Adipocyte (in vitro differentiated cells): ENCODE measurements at regions not wholly inside any gene's neighbourhood (a gene's known extent, or its start where the extent isn't known, plus 50 kb on each side); places are given as distances from the start of the nearest gene placed in this dataset.
A peak's percentile ranks its signal among the peaks of the same experiment; 100 is the strongest.

ENCODE experiments used
- DNase-seq: peaks from one replicate; pipeline ENCODE4 v3.0.0-alpha.2; 2015; ENCODE audit warnings: low read depth
- H3K27me3 ChIP-seq: replicated peaks from 2 replicates; pipeline ENCODE4 v1.7.0; 2013; ENCODE audit warnings: mild to moderate bottlenecking, low read length, moderate library complexity; ENCODE audit not compliant: control insufficient read depth, insufficient read depth
- H3K36me3 ChIP-seq: 2 replicates; pipeline ENCODE4 v1.7.0; 2013; ENCODE audit warnings: low read length, mild to moderate bottlenecking, moderate library complexity; ENCODE audit not compliant: control insufficient read depth, insufficient read depth, severe bottlenecking
- H3K4me1 ChIP-seq: 2 replicates; pipeline ENCODE4 v1.7.0; 2013; ENCODE audit warnings: mild to moderate bottlenecking, low read length, moderate library complexity; ENCODE audit not compliant: control insufficient read depth, insufficient read depth
- H3K4me3 ChIP-seq: 2 replicates; pipeline ENCODE4 v1.7.0; 2013; ENCODE audit warnings: mild to moderate bottlenecking, low read length, moderate library complexity
- H3K9ac ChIP-seq: 2 replicates; pipeline ENCODE4 v1.7.0; 2013; ENCODE audit warnings: mild to moderate bottlenecking, low read length, moderate library complexity
- H3K9me3 ChIP-seq: 2 replicates; pipeline ENCODE4 v1.7.0; 2013; ENCODE audit warnings: mild to moderate bottlenecking, low read length, moderate library complexity; ENCODE audit not compliant: control insufficient read depth

DNA sequence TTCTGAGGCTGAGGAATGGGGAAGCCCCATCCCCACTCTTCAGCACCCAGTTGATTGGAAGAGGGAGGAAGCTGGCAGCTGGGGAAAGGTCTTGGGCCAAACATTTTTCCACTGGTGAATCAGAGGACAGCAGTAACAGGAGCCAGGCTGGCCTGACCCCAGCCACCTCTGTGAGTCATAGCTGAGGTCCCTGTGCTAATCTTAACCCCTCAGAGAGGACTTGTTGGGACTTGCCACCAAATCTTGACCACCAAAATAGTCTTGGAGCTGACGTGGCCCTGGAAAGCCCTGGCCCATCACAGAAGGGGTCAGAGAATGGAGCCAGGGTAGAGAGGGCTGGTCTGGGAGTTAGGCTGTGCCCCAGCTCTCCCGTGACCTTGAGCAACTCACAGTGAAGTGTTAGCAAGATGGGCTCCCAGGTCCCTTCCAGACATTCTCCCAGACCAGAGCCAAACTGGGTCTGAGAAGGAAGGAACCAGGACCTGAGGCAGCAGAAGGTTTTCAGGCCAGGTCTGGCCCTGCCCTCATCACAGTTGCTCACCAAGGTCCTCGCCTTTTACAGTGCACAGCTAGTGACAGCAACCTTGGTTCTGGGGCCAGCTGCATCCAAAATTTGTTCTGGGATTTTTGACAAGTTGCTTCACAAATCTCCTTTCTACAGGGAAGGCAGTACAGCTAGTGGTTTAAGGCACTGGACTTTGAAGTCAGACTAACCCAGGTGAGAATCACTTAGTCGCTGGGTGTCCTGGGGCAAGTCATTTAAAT lies 266.6 kb downstream of the CYP26B1 start:
- Histone ChIP-seq H3K9me3 (peaks cover 15% of the 10 kb centered on the region), H3K27me3 (no peaks in the 10 kb centered on the region), H3K4me1 (peaks cover 46% of the 10 kb centered on the region), H3K9ac (peak overlapping the region; percentile 14), H3K36me3 (no peaks in the 10 kb centered on the region), H3K4me3 (no peak overlapping the region)
- DNase-seq: peak; percentile 71

DNA sequence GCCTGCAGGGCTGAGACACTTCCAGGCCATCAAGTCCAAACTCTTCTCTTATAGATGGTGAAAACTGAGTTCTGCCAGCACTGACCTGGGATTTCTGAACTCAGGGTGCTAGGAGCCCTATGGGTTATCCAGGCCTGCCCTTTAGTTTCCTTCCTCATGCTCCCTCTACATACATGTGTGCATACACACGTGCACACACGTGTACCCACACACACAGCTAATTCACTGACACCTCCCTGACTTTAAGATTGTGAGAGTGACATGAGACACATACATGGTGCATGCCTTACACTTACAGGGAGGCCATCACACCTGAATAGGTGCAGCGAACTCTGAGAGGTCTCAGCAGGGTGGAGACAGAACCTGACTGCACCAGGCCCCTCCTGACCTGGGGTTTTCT lies 267.4 kb downstream of the CYP26B1 start:
- Histone ChIP-seq H3K9me3 (peaks cover 8% of the 10 kb centered on the region), H3K9ac (peak overlapping the region; percentile 14), H3K27me3 (no peaks in the 10 kb centered on the region), H3K4me3 (no peak overlapping the region), H3K4me1 (peaks cover 46% of the 10 kb centered on the region), H3K36me3 (no peaks in the 10 kb centered on the region)
- no peak for DNase-seq

DNA sequence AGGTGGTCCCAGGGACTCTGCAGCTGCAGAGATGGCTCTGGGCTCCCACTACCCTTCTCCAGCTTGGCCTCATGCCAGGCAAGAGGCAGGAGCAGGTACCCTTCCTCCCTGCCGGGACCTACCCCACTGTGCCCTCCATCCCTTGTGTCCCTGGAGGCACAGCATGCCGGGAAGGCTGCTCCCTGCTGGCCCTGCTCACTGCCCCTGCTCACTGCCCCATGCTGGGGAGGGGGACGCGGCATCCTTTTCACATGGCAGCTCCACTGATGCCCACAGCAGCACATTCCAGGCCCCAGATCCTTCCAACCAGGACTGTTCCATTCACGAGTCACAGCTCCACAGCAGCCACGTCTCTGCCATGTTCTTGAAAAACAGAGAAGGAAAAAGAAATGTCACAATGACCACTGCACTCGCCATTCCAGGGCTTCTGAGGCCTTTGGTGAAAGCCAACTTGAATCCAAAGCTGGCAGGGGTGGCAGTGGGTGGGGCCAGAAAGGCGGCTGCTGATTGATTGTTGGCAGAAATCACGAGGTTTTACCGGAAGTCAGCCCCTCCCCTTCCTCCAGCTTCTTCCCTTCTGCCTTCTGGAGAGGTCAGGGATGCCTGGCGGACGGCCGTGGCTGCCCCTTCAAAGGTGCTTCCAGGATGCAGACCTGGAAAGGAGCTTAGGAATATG lies 268.0 kb downstream of the CYP26B1 start:
- H3K9ac ChIP-seq: no peak overlapping the region
- peaks cover 3% of the 10 kb centered on the region for H3K9me3 ChIP-seq
- DNase-seq: no peak

DNA sequence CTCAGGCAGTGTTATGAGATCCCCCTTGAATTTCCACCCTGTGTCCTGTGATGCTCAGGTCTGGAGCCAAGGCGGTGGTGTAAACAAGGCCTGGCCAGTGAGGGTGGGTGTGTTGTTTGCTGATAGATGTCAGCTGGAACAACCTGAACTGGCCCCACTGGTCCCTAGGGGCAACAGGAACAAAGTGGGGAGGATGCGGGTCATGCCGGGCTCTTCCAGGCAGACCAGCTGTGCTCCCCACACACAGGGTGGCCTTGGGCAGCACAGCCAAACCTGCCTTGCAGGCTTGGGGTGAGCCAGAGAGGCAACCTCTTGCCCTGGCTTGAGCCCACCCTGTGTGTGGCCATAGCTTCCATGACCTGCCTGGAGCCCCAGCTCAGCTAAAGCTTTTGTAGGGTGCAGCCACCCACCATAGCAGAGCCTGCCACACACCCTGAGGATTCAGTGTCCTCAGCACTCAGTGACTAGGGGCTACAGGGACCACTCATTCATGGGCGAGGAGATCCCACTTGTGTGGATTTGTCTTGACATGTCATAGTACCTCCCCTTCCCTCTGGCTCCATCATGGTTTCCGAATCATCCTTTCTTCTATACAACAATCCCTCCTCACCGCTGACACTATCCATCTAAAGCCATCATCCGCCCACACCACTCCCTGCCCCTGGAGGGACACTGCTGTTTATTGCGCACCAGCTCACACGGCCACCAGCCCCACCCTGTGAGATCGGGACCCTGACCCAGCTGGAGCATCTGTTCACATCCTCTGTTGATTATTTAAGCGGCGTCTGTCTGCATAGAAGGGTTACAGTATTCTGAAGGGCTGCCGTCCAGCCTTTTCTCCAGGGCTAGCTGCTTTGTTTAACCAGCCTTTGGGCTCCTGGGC lies 268.8 kb downstream of the CYP26B1 start:
- H3K4me3 ChIP-seq: no peak overlapping the region
- no peaks in the 10 kb centered on the region for H3K36me3 ChIP-seq
- no peaks in the 10 kb centered on the region for H3K27me3 ChIP-seq
- H3K4me1 ChIP-seq: peaks cover 42% of the 10 kb centered on the region
- no peak for DNase-seq
- H3K9me3 ChIP-seq: no peaks in the 10 kb centered on the region
- H3K9ac ChIP-seq: no peak overlapping the region

More for the DNA sequence above, 268.0 kb downstream of the CYP26B1 start:
- H3K36me3 ChIP-seq: no peaks in the 10 kb centered on the region
- no peak overlapping the region for H3K4me3 ChIP-seq
- peaks cover 46% of the 10 kb centered on the region for H3K4me1 ChIP-seq
- no peaks in the 10 kb centered on the region for H3K27me3 ChIP-seq

DNA sequence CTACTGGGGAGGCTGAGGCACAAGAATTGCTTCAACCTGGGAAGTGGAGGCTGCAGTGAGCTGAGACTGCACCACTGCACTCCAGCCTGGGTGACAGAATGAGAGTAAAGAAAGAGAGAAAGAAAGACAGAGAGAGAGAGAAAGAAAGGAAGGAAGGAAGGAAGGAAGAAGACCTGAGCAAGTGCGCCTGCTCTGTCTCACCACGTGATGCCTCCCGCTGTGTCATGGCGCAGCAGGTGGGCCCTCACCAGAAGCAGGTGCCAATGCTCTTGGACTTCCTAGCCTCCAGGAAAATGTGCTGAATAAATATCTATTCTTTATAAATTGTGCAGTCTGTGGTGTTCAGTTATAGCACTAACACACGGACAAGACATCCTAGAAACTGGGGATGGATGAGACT lies 270.0 kb downstream of the CYP26B1 start:
- Histone ChIP-seq H3K4me1 (peaks cover 30% of the 10 kb centered on the region), H3K9ac (no peak overlapping the region), H3K36me3 (no peaks in the 10 kb centered on the region)

DNA sequence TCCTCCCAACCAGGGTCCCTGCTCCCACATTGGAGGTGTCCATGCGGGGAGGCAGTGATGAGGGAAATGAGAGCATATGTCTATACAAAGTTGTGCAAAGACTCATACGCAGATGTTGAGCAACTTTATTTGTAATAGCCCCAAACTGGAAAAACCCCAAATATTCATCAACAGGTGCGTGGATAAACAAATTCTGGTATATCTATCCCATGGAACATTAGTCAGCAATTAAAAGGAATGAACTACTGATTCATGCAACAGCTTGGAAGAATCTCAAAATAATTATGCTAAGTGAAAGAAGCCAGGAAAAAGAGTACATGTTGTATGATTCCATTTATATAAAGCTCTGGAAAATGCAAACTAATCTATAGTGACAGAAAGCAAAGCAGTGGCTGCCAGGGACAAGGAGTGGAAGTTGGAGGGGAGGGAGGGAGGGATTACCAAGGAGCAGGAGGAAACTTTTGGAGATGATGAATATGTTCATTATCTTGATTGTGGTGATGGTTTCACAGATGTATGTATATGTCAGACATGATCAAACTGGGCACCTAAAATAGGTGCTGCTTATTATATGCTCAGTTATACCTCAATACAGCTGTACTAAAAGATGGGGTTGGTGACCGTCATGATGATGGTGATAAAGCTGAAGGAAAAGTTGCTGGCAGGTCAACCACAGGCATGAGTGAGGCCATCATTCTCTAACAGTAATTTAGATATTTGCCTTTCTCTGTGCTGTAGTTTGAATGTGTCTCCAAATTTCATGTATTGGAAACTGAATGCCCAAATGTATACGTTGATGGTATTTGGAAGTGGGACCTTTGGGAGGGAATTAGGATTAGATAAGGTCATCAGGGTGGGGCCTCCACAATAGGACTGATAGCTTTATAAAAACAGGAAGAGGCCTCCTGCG lies 270.9 kb downstream of the CYP26B1 start:
- peak; percentile 81 for DNase-seq
- Histone ChIP-seq H3K27me3 (no peaks in the 10 kb centered on the region), H3K4me1 (peaks cover 22% of the 10 kb centered on the region), H3K36me3 (no peaks in the 10 kb centered on the region), H3K9me3 (no peaks in the 10 kb centered on the region), H3K9ac (no peak overlapping the region), H3K4me3 (no peak overlapping the region)

More for the DNA sequence above, 270.0 kb downstream of the CYP26B1 start:
- no peak for DNase-seq
- H3K27me3 ChIP-seq: no peaks in the 10 kb centered on the region
- H3K4me3 ChIP-seq: no peak overlapping the region
- H3K9me3 ChIP-seq: no peaks in the 10 kb centered on the region

DNA sequence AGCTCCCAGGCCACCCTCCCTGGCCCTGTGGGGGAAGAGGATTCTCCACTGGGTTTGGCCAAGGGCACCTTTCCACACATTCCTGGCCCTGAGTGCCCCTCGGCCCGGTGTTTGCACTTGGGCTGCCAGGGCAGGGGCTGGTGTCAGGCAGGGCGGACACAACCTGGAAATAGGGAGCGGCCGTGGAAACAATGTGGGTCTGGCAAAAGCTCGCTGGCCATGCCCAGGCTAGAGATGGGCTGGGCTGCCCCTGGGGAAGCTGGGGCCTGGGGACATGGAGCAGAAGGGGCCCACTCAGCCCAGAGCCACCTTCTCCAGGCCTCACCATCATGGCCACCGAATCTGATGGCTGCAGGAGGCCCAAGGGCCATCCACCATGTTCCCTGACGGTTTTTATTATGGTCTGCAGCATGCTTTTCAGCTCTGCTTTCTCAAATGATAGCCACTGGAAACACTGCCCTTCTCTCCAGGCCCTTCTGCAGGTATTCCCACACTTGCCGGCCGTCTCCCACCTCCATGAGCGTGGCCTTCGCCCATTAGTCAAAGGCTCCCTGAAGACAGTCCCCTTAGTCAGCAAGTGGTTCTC lies 275.1 kb downstream of the CYP26B1 start:
- Histone ChIP-seq H3K4me1 (no peaks in the 10 kb centered on the region), H3K9me3 (no peaks in the 10 kb centered on the region), H3K9ac (no peak overlapping the region), H3K4me3 (no peak overlapping the region), H3K27me3 (no peaks in the 10 kb centered on the region), H3K36me3 (no peaks in the 10 kb centered on the region)
- DNase-seq: no peak

DNA sequence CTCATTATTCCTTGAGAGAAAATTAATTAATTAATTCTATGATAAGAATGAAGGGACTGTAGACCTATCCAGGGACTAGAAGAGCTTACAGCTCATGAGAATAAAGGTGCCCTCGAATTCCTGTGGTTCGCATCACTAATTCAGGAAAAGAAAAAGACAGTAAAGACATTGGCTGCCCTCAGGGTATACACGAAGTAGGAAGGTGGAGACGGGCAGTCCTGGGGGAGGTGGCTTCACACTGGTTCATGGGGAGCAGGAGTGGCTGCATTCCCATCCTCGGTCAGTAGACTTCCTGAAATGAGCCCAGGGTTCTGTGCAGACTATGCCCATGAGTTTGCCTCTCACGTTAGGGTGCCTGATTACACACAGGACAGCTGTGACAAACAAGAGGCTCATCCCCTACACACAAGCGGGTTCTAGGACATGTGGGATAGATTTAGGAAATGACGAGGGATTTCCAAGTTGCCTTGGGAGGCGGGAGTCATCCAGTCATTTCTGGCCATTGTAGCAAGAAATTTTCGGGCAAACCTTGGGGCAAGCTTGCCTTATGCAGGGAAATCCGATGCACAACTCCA lies 282.2 kb downstream of the CYP26B1 start:
- peaks cover 11% of the 10 kb centered on the region for H3K4me1 ChIP-seq
- no peak overlapping the region for H3K4me3 ChIP-seq
- no peaks in the 10 kb centered on the region for H3K27me3 ChIP-seq

DNA sequence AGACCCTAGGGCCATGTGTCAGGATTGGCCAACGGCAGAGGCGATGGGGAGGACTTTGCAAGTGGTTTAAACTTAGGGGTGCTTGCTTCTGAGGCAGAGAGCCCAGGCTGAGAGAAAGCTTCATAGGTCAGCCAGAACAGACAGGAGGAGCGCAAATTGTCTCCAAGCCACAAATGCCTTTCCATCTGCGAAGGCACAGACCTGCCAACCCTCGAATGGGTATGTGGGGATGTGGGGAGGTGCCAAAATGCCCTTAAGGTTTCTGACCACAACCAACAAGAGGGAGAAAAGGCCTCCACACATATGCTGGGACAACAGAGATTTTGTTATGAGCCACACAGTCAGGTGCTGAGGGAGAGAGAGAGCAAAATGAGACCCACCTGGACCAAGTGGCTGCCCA lies 283.6 kb downstream of the CYP26B1 start:
- DNase-seq: no peak
- Histone ChIP-seq H3K27me3 (no peaks in the 10 kb centered on the region), H3K4me3 (no peak overlapping the region), H3K36me3 (no peaks in the 10 kb centered on the region), H3K4me1 (peaks cover 11% of the 10 kb centered on the region), H3K9me3 (no peaks in the 10 kb centered on the region), H3K9ac (no peak overlapping the region)

More for the DNA sequence above, 282.2 kb downstream of the CYP26B1 start:
- Histone ChIP-seq H3K9me3 (no peaks in the 10 kb centered on the region), H3K36me3 (no peaks in the 10 kb centered on the region), H3K9ac (no peak overlapping the region)
- no peak for DNase-seq

DNA sequence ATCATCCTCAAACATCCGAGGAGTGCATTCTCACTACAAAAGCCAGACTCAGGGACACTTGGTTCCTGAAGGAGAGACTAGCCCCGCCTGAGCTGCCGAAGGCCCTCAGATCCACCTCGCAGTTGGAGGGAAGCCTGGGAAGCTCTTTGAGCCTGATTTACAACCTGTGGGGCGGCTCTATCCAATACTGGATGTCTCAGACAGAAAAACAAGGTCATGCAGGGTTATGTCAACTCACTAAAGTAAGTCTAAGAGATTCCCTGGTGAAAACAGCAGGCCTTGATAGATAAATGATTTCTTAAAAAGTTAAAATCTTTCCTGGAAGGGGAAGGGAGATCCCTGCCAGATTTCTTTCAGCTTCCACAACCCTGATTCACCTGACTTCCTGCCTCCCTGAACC lies 284.3 kb downstream of the CYP26B1 start:
- Histone ChIP-seq H3K4me3 (no peak overlapping the region), H3K36me3 (no peaks in the 10 kb centered on the region), H3K4me1 (peaks cover 11% of the 10 kb centered on the region), H3K9me3 (no peaks in the 10 kb centered on the region), H3K9ac (no peak overlapping the region), H3K27me3 (no peaks in the 10 kb centered on the region)
- DNase-seq: no peak
